Heart left ventricle (tissue), 16 donors: ENCODE measurements at regions not wholly inside any gene's neighbourhood (a gene's known extent, or its start where the extent isn't known, plus 50 kb on each side); places are given as distances from the start of the nearest gene placed in this dataset.
"Not testable (repeated sequence)": the region's sequence is repeated elsewhere in the genome, so short reads cannot be mapped to it uniquely, and the experiment has no call there.

ENCODE experiments used
- ATAC-seq, 4 donors: fragments of 200-7000 bp; cut with Tn5 transposase; one replicate each; pipeline ENCODE4 v1.9.1; 2020 to 2022; ENCODE audit warnings: moderate library complexity in 4 of 4, mild to moderate bottlenecking in 3 of 4, moderate number of reproducible peaks in 1 of 4
- DNase-seq, 5 donors: peaks; one replicate each; pipeline ENCODE4 v3.0.0-alpha.2; 2020
- H3K27ac ChIP-seq, 12 donors: fragments of 200-600 bp; sonication (generic) in 4 of 12; one replicate each; pipeline versions ENCODE4 v1.5.0 to v1.8.0; 2016 to 2022; ENCODE audit warnings: mild to moderate bottlenecking in 2 of 12
- H3K27me3 ChIP-seq, 9 donors: fragments of 200-600 bp; sonication (generic) in 2 of 9; one replicate each; pipeline versions ENCODE4 v1.5.1 to v1.8.0; 2016 to 2022; ENCODE audit warnings: mild to moderate bottlenecking in 3 of 9
- H3K36me3 ChIP-seq, 9 donors: fragments of 200-600 bp; sonication (generic) in 2 of 9; one replicate each; pipeline versions ENCODE4 v1.5.0 to v1.8.0; 2018 to 2022; ENCODE audit warnings: mild to moderate bottlenecking in 2 of 9
- H3K4me1 ChIP-seq, 12 donors: fragments of 200-600 bp; sonication (generic) in 4 of 12; one replicate each; pipeline versions ENCODE4 v1.5.0 to v1.8.0; 2016 to 2022; ENCODE audit warnings: mild to moderate bottlenecking in 3 of 12
- H3K4me3 ChIP-seq, 12 donors: fragments of 200-600 bp; sonication (generic) in 4 of 12; one replicate each; pipeline versions ENCODE4 v1.5.0 to v1.8.0; 2017 to 2022; ENCODE audit warnings: mild to moderate bottlenecking in 9 of 12, moderate library complexity in 4 of 12
- H3K9me3 ChIP-seq, 12 donors: fragments of 200-600 bp; sonication (generic) in 4 of 12; one replicate each; pipeline versions ENCODE4 v1.5.0 to v1.8.0; 2016 to 2022; ENCODE audit warnings: mild to moderate bottlenecking in 1 of 12
- POLR2A ChIP-seq, 2 donors: fragments of 450-650 bp; IDR thresholded peaks; one replicate each; pipeline ENCODE4 v1.6.1; 2017; ENCODE audit warnings: antibody characterized with exemption in 2 of 2, mild to moderate bottlenecking in 2 of 2, moderate library complexity in 2 of 2
- WGBS, 4 donors: extraction: QIAGEN DNeasy Blood & Tissue Kit in 2 of 4; methylation state at CpG; one replicate each; pipeline versions ENCODE4 v1.1.5 to v1.1.7; 2013 to 2018; 5-methylcytosine and 5-hydroxymethylcytosine counted together
- intact Hi-C, 10 donors: fragments of 100-400 bp; cut with DNase I; formaldehyde crosslinking; loops; one replicate each; pipeline versions ENCODE4 v1.11.1 to v1.14.2; 2022
- TF ChIP-seq, protein P1 (sequence below), 12 donors: fragments of 200-600 bp; sonication (generic) in 4 of 12; IDR thresholded peaks; one replicate each; pipeline versions ENCODE4 v1.5.0 to v1.8.0; 2018 to 2022; ENCODE audit warnings: antibody characterized with exemption in 12 of 12, mild to moderate bottlenecking in 5 of 12
- donor health status: ischemic (EF 13 %, LVEDD 7.1; RV severe dilation, severe dysfunction).
- donor health status: healthy with polysubstance abuse.
- donor health status: DM: no; HTN: yes; CAD: no.
- donor health status: DM: no; HTN: no; CAD: no.
- donor health status: ischemic (EF 25% LVEDD 6.9; RV normal size, moderate dysfunction).
- donor health status: ischemic (EF 25% LVEDD 5.7; RV mildly dilated, moderate dysfunction).
- donor health status: healthy.
- donor health status: DM: yes; HTN: yes; CAD: no.
- donor health status: ischemic (EF 35%, LVEDD 5.7; RV mildly dilated, moderate dysfunction).
- donor health status: nonischemic (EF 11% LVEDD 7.7; RV severe dilation, severe dysfunction).
- donor health status: DM: yes; HTN: yes; CAD: no.
- donor health status: PGD.
- donor health status: ischemic (EF 29% LVEDD 5.4; RV normal size, mild dysfunction).
- donor health status: nonischemic (EF 23%, LVEDD 6.1; RV moderate dilation, normal function).

DNA sequence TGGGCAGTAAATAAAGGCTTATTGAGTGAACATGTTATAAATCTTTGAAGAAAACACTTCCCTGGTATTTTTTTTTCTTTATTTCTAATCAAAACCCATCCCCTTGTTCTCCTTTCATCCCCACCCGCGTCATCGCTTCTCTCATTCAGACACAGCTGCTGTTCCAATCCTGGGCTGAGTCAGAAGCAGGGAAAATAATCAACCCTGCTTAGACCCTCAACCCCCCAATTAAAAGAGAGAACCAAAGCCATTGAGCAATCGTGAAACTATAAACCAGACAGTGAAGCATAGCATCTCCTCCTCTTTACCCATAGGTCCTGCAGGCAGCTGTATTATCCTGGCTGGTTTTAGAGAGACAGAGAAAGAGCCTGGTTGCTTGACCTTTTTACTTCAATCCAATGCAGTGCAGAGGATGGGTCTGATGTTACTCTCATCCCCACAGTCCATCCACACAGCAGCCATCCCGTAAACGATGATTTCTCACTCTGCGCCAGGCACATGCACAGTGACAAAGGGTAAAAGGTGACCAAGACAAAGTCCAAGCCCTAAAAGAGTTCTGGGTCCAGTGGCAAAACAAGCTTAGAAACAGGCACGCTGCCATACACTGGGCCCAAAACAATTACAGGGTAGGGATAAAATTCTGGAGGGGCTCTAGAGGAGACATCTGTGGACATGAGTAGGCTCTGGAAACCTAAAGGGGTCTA, 238.3 kb downstream of the GALC start:
- H3K9me3 ChIP-seq = no peaks in the 10 kb centered on the region
- WGBS, 4 donors = 79 to 84% (median 82%) methylated on average over 8 of the region's 8 CpGs

DNA sequence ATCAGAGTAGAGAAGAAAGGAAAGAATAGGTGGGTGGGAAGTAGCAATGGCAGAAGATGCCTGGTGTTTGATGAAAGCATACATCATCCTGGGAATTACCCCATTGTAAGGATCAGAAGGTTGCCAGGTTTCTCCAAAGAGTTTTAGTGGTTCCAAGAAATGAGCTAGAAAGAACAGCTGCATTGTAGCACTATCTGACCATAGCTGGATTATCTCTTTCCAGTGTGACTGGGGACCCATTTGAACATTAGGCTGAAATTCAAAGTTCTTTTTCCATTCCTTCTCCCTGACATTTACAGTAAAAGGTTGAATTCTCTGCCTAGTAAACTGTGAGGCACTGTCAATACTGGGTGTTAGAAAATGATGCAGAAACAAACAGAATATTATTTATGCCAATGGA, 244.4 kb downstream of the GALC start:
- DNase-seq (no peak), ATAC-seq (peak in 1 of 4 donors; percentile 63)
- intact Hi-C loops = loop anchor here in 5 of 10 donors (2.0 to 10.0 kb wide), 4 partner anchors 144 to 149 kb away; no protein-coding TSS in a partner anchor
- Histone ChIP-seq H3K4me1 (no peaks in the 10 kb centered on the region), H3K27me3 (no peaks in the 10 kb centered on the region), H3K9me3 (no peaks in the 10 kb centered on the region), H3K27ac (no peak overlapping the region), H3K36me3 (no peaks in the 10 kb centered on the region), H3K4me3 (no peak overlapping the region)
- TF ChIP-seq, protein P1, sequence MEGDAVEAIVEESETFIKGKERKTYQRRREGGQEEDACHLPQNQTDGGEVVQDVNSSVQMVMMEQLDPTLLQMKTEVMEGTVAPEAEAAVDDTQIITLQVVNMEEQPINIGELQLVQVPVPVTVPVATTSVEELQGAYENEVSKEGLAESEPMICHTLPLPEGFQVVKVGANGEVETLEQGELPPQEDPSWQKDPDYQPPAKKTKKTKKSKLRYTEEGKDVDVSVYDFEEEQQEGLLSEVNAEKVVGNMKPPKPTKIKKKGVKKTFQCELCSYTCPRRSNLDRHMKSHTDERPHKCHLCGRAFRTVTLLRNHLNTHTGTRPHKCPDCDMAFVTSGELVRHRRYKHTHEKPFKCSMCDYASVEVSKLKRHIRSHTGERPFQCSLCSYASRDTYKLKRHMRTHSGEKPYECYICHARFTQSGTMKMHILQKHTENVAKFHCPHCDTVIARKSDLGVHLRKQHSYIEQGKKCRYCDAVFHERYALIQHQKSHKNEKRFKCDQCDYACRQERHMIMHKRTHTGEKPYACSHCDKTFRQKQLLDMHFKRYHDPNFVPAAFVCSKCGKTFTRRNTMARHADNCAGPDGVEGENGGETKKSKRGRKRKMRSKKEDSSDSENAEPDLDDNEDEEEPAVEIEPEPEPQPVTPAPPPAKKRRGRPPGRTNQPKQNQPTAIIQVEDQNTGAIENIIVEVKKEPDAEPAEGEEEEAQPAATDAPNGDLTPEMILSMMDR (IDR thresholded peaks at IDR 0.05) = no peak
- TF ChIP-seq POLR2A (IDR thresholded peaks at IDR 0.05) = no peak

More for the DNA sequence above, 238.3 kb downstream of the GALC start:
- H3K27me3 ChIP-seq = no peaks in the 10 kb centered on the region
- no peaks in the 10 kb centered on the region for H3K36me3 ChIP-seq
- TF ChIP-seq, protein P1 (IDR thresholded peaks at IDR 0.05) = no peak
- no peaks in the 10 kb centered on the region for H3K4me1 ChIP-seq
- H3K4me3 ChIP-seq = no peak overlapping the region
- H3K27ac ChIP-seq = no peak overlapping the region
- DNase-seq (no peak), ATAC-seq (peak in 2 of 4 donors; percentile 41 to 67)
- intact Hi-C loops = no loop called here

DNA sequence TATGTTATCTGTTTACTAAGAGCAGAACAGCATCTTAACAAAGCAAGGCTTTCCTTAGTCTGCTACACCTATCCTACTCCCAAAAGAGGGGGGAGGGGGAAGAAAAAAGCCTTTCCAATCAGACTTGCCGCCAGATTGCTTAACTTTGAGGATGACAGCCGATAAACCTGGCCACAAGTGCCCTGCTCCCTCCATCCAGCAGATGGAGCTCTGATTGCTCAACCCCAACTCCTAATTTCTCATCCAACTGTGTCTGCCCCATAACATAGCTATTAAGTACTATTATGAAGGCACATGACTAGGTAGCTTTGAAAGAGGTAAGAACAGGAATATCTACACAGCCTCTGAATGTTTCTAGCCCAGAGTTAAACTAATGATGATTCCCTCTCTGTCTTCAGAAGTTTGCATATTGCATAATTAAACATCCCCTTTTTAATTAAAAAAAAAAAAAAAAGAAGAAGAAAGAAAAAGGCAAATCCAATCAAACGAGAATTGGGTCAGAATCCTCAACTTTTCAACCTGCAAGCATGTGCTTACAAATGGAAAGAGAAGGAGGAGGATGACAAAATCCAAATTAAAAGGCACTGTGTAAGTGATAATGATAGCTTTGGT, 247.4 kb downstream of the GALC start:
- no peaks in the 10 kb centered on the region for H3K4me1 ChIP-seq
- ATAC-seq = no peak
- H3K27me3 ChIP-seq = no peaks in the 10 kb centered on the region
- H3K27ac ChIP-seq = no peak overlapping the region
- H3K4me3 ChIP-seq = no peak overlapping the region
- intact Hi-C loops = loop anchor here in 6 of 10 donors (2.0 to 10.0 kb wide), 4 partner anchors 147 to 152 kb away; no protein-coding TSS in a partner anchor
- TF ChIP-seq, protein P1 (IDR thresholded peaks at IDR 0.05) = peak; percentile 26 to 68 (median 50)
- no peak for TF ChIP-seq POLR2A (IDR thresholded peaks at IDR 0.05)
- no peaks in the 10 kb centered on the region for H3K36me3 ChIP-seq
- peaks cover 0 to 12% (median 0%) of the 10 kb centered on the region in 12 donors for H3K9me3 ChIP-seq
- no peak for DNase-seq
- WGBS, 4 donors = 20 to 30% (median 27%) methylated on average over 3 of the region's 3 CpGs

DNA sequence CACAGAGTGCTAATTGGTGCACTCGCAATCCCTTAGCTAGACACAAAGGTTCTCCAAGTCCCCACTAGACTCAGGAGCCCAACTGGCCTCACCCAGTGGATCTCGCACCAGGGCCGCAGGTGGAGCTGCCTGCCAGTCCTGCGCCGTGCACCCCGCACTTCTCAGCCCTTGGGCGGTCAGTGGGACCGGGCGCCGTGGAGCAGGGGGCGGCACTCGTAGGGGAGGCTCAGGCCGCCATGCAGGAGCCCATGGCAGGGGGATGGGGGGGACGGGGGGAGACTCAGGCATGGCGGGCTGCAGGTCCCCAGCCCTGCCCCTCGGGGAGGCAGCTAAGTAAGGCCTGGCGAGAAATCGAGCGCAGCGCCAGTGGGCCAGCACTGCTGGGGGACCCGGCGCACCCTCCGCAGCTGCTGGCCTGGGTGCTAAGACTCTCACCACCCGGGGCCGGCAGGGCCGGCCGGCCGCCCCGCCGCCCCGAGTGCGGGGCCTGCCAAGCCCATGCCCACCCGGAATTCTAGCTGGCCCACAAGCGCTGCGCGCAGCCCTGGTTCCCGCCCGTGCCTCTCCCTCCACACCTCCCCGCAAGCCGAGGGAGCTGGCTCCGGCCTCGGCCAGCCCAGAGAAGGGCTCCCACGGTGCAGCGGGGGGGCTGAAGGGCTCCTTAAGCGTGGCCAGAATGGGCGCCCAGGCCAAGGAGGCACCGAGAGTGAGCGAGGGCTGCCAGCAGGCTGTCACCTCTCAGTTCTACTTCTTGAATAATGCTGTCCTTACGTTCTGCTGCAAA, 258.2 kb downstream of the GALC start:
- intact Hi-C loops, H3K4me3 ChIP-seq, H3K27ac ChIP-seq, H3K4me1 ChIP-seq, H3K9me3 ChIP-seq, ATAC-seq, DNase-seq, H3K27me3 ChIP-seq, H3K36me3 ChIP-seq: not testable (repeated sequence)
- WGBS, 4 donors = 85 to 97% (median 96%) methylated on average over 12 to 49 of the region's 49 CpGs

DNA sequence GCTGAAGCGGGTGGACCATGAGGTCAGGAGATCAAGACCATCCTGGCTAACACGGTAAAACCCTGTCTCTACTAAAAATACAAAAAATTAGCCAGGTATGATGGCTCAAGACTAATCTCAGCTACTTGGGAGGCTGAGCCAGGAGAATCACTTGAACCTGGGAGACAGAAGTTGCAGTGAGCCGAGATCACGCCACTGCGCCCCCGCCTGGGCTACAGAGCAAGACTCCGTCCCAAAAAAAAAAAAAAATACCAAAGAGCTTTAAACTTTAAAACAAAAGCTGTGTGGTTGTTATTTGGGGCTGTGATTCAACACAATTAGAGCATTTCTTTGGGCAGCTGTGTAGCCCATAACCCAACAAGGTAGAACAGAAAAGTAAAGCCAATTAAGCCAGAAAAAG, 259.9 kb downstream of the GALC start:
- DNase-seq, H3K4me1 ChIP-seq, H3K36me3 ChIP-seq, H3K27me3 ChIP-seq, ATAC-seq, H3K4me3 ChIP-seq, H3K27ac ChIP-seq, H3K9me3 ChIP-seq, intact Hi-C loops: not testable (repeated sequence)
- WGBS, 4 donors = 80 to 87% (median 84%) methylated on average over 7 of the region's 7 CpGs
